OCI-LY1 (cell line): ENCODE measurements at regions not wholly inside any gene's neighbourhood (a gene's known extent, or its start where the extent isn't known, plus 50 kb on each side); places are given as distances from the start of the nearest gene placed in this dataset.

Experiments used
- H2AFZ ChIP-seq: fragments of 200-600 bp; sonication (generic), shearing (Covaris generic); 2 replicates; pipeline ENCODE4 v1.6.0; 2014; ENCODE audit warnings: antibody characterized with exemption, mild to moderate bottlenecking, low read length
- H3F3A ChIP-seq: fragments of 200-600 bp; sonication (generic), shearing (Covaris generic); 2 replicates; pipeline ENCODE4 v1.6.0; 2014; ENCODE audit warnings: mild to moderate bottlenecking, antibody characterized with exemption, low read length, moderate library complexity; ENCODE audit not compliant: insufficient read depth
- H3K27ac ChIP-seq: fragments of 200-600 bp; sonication (generic); 2 replicates; pipeline ENCODE4 v1.5.1; 2014; ENCODE audit warnings: low read length, mixed run types, mild to moderate bottlenecking, low read depth; ENCODE audit not compliant: poor library complexity, severe bottlenecking
- H3K27me3 ChIP-seq: fragments of 200-600 bp; sonication (generic); 2 replicates; pipeline ENCODE4 v1.6.0; 2014; ENCODE audit warnings: antibody characterized with exemption, mild to moderate bottlenecking, low read length, moderate library complexity; ENCODE audit not compliant: insufficient read depth
- H3K36me3 ChIP-seq: fragments of 200-600 bp; sonication (generic); 2 replicates; pipeline ENCODE4 v1.6.1; 2014; ENCODE audit warnings: mild to moderate bottlenecking, antibody characterized with exemption, low read length, moderate library complexity, mixed read lengths; ENCODE audit not compliant: insufficient read depth
- H3K4me1 ChIP-seq: fragments of 200-600 bp; sonication (generic); 2 replicates; pipeline ENCODE4 v1.5.1; 2014; ENCODE audit warnings: mild to moderate bottlenecking, low read length, moderate library complexity; ENCODE audit not compliant: insufficient read depth, severe bottlenecking
- H3K4me2 ChIP-seq: fragments of 200-600 bp; sonication (generic), shearing (Covaris generic); 2 replicates; pipeline ENCODE4 v1.6.1; 2014; ENCODE audit warnings: low read length
- H3K4me3 ChIP-seq: fragments of 200-600 bp; sonication (generic); 2 replicates; pipeline ENCODE4 v1.5.1; 2014; ENCODE audit warnings: low read length, low read depth, mild to moderate bottlenecking, mixed read lengths; ENCODE audit not compliant: poor library complexity, severe bottlenecking
- H3K79me2 ChIP-seq: fragments of 200-600 bp; shearing (Covaris generic); 2 replicates; pipeline ENCODE4 v1.6.1; 2016; ENCODE audit warnings: mixed run types, low read length, mixed read lengths; ENCODE audit not compliant: insufficient read depth
- H3K9ac ChIP-seq: fragments of 200-600 bp; sonication (generic), shearing (Covaris generic); 2 replicates; pipeline ENCODE4 v1.6.1; 2014; ENCODE audit warnings: mild to moderate bottlenecking, low read length, mixed read lengths
- H3K9me2 ChIP-seq: fragments of 200-600 bp; sonication (generic), shearing (Covaris generic); 2 replicates; pipeline ENCODE4 v1.6.1; 2014; ENCODE audit warnings: low read depth, mild to moderate bottlenecking, low read length, mixed read lengths
- H3K9me3 ChIP-seq: fragments of 200-600 bp; shearing (Covaris generic); 2 replicates; pipeline ENCODE4 v1.6.1; 2014; ENCODE audit warnings: low read length, mixed read lengths
- H4K20me1 ChIP-seq: fragments of 200-600 bp; sonication (generic), shearing (Covaris generic); 2 replicates; pipeline ENCODE4 v1.6.0; 2016; ENCODE audit warnings: mild to moderate bottlenecking, low read length; ENCODE audit not compliant: insufficient read depth
- EZH2 ChIP-seq: fragments of 200-600 bp; sonication (generic), shearing (Covaris generic); IDR thresholded peaks from 2 replicates; pipeline ENCODE4 v1.8.0; 2017; ENCODE audit warnings: borderline replicate concordance, mixed run types, mild to moderate bottlenecking, antibody characterized with exemption, low read length, moderate library complexity, mixed read lengths
- TF ChIP-seq, protein P1 (sequence below): fragments of 200-600 bp; sonication (generic), shearing (Covaris generic); IDR thresholded peaks from 2 replicates; pipeline ENCODE4 v1.5.1; 2017; ENCODE audit warnings: mild to moderate bottlenecking, antibody characterized with exemption, low read length, moderate library complexity, mixed read lengths

DNA sequence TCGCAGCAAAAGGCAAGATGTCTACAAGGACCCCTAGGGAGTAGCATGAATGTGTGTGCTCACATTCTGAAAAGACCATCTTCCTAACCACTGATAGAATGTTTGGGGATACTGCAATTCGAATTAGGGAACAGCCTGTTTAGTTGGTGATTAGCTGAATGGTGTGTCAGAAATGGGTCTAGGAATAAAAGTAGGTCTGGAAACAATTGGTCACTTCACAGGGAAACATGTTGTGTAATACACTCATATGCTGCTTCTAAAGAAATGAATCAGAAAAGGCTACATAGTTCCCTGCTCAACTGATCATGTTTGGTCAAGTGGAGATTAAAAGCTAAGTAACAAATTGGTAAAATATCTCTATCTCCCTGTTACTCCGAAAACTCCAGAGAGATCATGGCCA is 2362.4 kb upstream of the TENM3 start:
- Histone ChIP-seq H2AFZ (no peak overlapping the region), H3K4me1 (no peaks in the 10 kb centered on the region), H3K27ac (no peak overlapping the region), H3F3A (no peaks in the 10 kb centered on the region), H3K79me2 (no peaks in the 10 kb centered on the region), H3K36me3 (no peaks in the 10 kb centered on the region), H3K9me3 (no peaks in the 10 kb centered on the region), H4K20me1 (no peaks in the 10 kb centered on the region), H3K4me3 (no peak overlapping the region), H3K9me2 (no peaks in the 10 kb centered on the region), H3K4me2 (no peak overlapping the region), H3K9ac (no peak overlapping the region), H3K27me3 (no peaks in the 10 kb centered on the region)
- TF ChIP-seq, protein P1, sequence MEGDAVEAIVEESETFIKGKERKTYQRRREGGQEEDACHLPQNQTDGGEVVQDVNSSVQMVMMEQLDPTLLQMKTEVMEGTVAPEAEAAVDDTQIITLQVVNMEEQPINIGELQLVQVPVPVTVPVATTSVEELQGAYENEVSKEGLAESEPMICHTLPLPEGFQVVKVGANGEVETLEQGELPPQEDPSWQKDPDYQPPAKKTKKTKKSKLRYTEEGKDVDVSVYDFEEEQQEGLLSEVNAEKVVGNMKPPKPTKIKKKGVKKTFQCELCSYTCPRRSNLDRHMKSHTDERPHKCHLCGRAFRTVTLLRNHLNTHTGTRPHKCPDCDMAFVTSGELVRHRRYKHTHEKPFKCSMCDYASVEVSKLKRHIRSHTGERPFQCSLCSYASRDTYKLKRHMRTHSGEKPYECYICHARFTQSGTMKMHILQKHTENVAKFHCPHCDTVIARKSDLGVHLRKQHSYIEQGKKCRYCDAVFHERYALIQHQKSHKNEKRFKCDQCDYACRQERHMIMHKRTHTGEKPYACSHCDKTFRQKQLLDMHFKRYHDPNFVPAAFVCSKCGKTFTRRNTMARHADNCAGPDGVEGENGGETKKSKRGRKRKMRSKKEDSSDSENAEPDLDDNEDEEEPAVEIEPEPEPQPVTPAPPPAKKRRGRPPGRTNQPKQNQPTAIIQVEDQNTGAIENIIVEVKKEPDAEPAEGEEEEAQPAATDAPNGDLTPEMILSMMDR, result no peak
- TF ChIP-seq EZH2, result no peak

DNA sequence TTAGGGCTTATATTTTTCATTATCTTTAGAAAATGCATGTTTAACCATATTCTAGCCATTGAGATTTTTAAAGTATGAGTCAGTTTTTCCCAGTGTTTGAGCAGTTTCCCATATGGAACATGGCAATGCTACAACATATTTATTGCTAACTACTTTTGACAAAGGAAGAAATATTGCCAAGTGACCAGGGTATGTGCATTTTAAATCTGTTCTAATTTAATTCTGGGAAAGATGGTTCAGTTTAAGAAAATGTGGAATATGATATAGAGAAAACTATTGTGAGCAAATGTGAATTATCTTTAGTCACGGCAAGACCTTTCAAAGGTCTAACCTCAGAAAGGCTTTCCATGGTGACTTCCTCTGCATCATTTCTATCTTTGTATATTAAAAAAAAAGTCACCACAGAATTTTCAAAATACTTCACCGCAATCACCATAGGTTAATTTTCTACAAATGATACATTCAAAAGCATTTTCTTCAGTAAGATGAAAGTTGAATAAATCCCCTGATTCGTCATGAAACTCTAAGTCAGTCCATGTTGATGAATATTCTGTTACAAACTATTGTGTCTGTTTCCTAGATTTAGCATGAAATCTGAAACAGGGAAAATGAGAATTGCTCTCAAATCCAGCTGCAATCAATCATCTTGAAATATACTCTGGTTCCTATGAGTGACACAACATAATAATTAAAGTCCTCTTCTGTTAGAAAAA is 2349.0 kb upstream of the TENM3 start:
- H3K79me2 ChIP-seq, result no peaks in the 10 kb centered on the region
- no peaks in the 10 kb centered on the region for H4K20me1 ChIP-seq
- TF ChIP-seq, protein P1, result no peak
- TF ChIP-seq EZH2, result no peak
- no peak overlapping the region for H3K9ac ChIP-seq
- H3K36me3 ChIP-seq, result no peaks in the 10 kb centered on the region
- no peak overlapping the region for H2AFZ ChIP-seq
- H3K27me3 ChIP-seq, result no peaks in the 10 kb centered on the region
- no peaks in the 10 kb centered on the region for H3K9me3 ChIP-seq
- no peaks in the 10 kb centered on the region for H3K9me2 ChIP-seq
- no peaks in the 10 kb centered on the region for H3F3A ChIP-seq
- H3K4me3 ChIP-seq, result no peak overlapping the region
- no peak overlapping the region for H3K4me2 ChIP-seq
- no peaks in the 10 kb centered on the region for H3K4me1 ChIP-seq
- no peak overlapping the region for H3K27ac ChIP-seq

DNA sequence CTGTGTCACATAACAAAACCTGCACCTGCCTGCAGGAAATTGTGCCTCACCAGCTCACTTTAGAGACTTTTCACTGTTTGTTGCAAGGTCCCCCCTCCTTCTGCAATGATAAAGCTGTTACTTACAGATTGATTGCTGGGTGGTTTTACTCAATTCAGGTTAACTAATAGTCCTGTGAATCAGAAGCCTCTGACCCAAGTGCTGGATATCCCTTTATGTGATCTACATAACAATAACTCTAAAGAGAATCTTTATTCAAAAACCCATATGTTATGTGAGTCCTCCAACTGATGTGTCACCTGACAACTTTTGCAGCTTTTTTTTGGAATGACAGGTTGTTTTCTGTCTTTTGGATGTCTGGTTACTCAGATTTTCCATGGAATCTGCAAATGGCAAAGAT is 2323.6 kb upstream of the TENM3 start:
- no peaks in the 10 kb centered on the region for H3K27me3 ChIP-seq
- H3K4me3 ChIP-seq, result no peak overlapping the region
- no peak overlapping the region for H2AFZ ChIP-seq
- no peaks in the 10 kb centered on the region for H3K9me2 ChIP-seq
- H3F3A ChIP-seq, result no peaks in the 10 kb centered on the region
- H3K36me3 ChIP-seq, result no peaks in the 10 kb centered on the region
- H3K4me2 ChIP-seq, result no peak overlapping the region
- no peaks in the 10 kb centered on the region for H3K79me2 ChIP-seq
- H4K20me1 ChIP-seq, result no peaks in the 10 kb centered on the region
- H3K9ac ChIP-seq, result no peak overlapping the region
- H3K9me3 ChIP-seq, result no peaks in the 10 kb centered on the region
- no peak for TF ChIP-seq EZH2
- TF ChIP-seq, protein P1, result no peak
- H3K27ac ChIP-seq, result no peak overlapping the region
- no peaks in the 10 kb centered on the region for H3K4me1 ChIP-seq
